Retina (tissue), 1 donor: ENCODE measurements at regions not wholly inside any gene's neighbourhood (a gene's known extent, or its start where the extent isn't known, plus 50 kb on each side); places are given as distances from the start of the nearest gene placed in this dataset.
"Not testable (repeated sequence)": the region's sequence is repeated elsewhere in the genome, so short reads cannot be mapped to it uniquely, and the experiment has no call there.

ENCODE experiments used
- DNase-seq: peaks from one replicate; pipeline ENCODE4 v3.0.0-alpha.2; 2016

DNA sequence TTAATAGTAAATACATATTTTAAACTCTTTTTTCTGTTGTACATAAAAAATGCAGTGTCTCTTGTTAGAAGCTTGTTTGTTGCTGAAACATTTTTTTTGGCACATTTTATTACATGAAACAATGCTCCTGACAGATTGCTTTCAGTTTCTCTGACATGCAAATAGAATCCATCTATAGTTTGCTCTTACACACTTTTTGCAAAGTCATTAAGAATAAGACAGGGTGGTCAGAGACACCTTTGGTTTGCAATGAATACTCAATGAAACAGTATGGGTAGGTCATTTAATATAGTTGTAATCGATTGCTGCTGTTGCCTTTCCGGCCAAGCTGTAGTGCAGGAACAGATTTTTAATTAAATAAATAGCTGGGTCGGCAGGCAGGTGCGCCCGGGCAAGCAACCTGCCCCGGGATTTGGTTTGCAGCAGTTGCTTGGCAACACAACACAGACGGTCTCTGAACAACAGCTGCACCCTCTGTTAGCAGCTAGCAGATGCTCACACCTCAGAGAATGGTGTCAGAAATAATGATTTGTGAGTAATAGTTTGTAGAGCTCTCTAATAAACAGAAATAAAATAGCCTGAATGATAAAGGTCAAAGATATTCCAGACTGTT lies 115.7 kb upstream of the CACNA2D1 start:
- DNase-seq: peak; percentile 66

- DNase-seq: no peak
These were observed 106.2 kb upstream of the CACNA2D1 start for GRCh38 chr7:82549616-82550285.

GRCh38 chr7:82548141-82548688 lies 104.6 kb upstream of the CACNA2D1 start:
- DNase-seq: no peak

DNA sequence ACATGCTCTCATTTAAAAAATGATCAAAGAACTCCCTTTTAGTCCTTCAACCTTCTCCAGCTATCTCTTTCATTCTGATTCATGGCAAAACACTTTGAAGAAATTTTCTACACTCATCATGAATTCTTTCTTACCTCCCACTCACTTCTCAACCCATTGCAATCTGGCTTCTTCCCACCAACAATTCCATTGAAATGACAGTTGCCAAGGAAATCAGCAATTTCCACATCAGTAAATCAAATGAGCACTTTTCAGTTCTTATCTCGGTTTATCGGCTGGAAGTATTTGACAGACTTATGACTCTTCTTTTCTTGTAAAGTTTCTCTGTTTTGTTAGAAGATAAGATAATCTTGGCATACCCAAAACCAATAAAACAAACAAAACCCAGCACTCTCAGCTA lies 99.1 kb upstream of the CACNA2D1 start:
- no peak for DNase-seq

DNA sequence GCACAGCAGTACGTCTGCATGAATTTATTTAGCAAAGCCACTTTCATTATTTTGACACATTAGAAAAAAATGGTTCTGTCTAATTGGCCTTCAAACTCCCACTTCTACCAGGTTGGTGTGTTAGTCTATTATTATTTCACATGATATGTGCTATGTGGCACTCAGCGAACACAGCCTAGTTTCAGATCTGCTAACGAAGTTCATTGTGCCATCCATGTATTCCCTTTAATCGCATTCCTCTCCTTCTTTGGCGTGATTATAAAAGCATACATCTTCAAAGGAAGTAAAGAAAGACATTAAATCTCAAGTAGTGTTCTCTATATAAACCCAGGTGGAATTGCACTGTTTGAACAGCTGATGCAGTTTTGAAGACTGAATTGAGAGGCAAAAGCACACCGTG lies 96.4 kb upstream of the CACNA2D1 start:
- DNase-seq: no peak

DNA sequence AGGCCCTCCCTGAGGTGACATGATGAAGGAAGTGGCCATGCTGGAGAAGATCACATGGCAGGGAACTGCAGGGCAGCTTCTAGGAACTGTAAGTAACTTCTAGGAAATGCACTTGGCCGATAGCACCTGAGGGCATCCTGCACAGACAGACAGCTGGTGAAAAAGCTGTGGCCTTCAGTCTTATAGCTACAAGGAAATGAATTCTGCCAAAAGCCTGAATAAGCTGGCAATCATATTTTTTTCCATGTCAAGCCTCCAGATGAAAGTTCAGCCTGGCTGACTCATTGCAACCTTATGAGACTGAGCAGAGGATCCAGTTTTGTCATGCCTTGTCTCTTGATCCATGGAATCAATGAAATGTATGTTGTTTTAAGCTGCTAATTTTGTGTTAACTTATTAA lies 91.1 kb upstream of the CACNA2D1 start:
- DNase-seq: no peak

GRCh38 chr7:82530361-82530760 lies 86.8 kb upstream of the CACNA2D1 start:
- DNase-seq: no peak

DNA sequence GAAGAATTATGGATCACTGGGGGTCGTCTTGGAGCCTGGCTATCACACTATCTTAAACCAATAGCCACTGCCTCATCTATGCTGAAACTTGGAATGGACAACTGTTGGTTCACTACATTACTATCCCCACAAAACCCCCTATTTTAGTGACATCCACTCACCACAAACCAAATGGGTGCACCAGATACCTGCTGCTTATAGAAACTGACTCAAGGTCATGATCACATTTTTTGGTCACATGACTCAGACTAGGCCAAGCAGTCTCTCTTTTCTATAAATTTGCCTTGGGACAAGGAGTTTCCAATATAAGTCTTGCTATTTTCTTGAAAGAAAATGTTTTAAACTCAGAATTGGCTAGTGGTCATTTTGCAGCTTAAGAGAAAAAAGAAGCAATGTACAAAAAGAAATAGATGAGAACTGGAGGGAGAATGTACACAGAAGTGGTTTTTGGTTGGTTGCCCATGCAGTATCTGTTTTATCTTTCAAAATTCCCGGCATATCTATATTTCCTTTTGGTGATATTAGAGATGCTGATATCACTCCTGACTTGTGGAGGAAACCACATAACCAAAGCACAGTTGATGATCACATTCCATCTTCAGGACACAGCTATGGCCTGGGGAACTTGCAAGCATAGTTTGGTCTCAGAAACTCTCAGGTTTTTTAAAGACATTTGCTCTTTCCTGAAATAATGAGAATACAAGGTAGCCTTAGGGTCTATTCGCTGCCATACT lies 85.2 kb upstream of the CACNA2D1 start:
- no peak for DNase-seq

DNA sequence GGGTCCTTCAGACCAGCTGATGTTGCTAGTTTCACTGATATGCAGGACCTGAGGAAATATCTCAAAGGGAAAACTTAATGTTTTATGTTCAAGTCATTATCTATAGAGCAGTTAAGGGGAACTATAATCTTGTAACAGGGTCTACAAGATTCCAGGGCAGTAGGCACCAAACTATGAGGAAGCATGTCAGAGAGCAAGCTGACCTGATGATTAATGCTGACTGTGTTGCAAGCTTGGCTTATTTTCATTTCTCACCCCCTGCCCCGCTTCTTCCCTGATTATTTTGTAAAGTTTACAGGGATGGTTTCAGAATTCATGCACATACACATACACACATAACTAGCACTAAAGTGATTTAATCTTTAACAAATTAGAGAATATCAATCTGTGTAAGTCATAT lies 84.3 kb upstream of the CACNA2D1 start:
- no peak for DNase-seq

- no peak for DNase-seq
These were observed 78.4 kb upstream of the CACNA2D1 start for GRCh38 chr7:82521906-82522445.

GRCh38 chr7:82517050-82517449 lies 73.5 kb upstream of the CACNA2D1 start:
- no peak for DNase-seq

GRCh38 chr7:82511542-82511941 lies 68.0 kb upstream of the CACNA2D1 start:
- no peak for DNase-seq

DNA sequence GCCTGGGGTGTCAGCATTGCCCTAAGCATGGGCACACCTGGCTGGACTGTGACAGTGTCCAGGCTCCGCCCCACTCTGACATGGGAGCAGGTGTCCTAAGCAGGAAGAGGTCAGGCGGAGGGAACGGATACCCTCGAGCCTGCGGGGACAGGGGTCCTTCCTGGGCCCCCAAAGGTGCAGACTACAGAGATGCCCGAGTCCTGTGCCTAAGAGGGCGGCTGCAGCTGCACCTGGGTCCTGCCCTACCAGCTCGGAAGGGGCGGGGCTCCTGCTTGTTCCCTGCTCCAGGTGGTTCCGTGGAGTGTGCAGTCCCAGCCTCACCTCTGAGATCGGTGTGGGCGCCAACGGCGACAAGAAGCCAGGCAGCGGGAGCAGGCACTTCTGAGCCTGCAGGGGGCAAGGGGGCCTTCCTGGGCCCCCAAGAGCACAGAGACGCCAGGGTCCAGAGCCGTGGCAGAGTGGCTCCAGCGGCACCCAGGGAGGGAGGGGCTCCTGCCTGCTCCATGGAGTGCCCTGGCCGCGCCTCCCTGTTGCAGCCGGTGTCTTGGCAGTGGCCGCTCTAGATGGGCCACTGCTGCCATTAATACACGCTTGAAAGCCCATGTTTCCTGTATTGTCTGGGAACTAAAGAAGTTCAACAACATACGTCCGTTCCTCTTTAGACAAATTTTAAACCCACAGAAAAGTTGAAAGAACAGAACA lies 64.5 kb upstream of the CACNA2D1 start:
- no peak for DNase-seq

DNA sequence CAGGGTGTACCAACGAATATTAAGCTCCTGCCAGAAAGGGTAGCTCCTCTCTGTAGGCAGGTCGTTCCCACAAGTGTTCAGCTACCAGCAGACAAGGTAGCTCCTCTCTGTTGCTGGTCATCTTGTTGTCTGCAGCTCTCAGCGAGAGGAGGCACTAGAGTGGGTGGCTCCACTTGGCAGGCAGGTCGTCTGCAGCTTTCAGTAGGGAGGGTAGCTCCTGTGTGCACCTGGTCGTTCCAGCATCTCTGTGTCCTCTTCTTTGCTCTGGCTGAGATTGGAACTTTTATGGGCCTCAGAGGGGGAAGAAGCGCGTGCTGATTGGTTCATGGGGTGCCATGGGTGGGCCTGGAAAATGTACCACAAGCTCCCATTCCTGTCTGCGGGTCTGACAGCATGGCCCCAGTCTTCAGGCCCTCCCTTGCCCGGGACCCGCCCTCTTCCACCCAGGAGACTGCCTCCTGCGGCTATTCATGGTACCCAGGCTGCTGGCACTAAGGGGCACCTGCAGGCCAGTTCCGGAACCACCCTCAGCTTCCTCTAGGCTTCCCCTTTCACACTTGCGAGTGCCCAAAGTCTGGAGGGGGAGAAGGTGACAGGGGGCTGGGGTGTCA lies 63.9 kb upstream of the CACNA2D1 start:
- no peak for DNase-seq

DNA sequence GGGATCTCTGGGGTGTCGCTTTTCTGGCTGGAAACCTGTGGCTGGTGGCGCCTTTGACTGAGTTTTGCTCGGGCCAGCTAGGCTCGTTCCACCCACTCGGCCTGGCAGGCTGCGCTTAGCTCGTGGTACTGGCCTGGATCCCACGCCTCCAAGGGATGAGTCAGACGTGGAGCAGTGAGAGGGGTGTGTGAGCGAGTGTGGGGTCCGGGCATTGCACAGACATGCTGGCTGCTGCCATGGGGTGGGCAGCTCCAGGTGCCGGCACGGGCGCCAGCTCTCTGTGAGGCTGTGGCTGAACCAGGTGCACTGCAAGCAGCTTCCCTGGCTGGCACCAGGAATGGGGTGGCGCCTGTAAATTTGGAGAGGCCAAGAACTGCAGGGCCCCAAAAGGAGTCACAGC lies 63.1 kb upstream of the CACNA2D1 start:
- no peak for DNase-seq

DNA sequence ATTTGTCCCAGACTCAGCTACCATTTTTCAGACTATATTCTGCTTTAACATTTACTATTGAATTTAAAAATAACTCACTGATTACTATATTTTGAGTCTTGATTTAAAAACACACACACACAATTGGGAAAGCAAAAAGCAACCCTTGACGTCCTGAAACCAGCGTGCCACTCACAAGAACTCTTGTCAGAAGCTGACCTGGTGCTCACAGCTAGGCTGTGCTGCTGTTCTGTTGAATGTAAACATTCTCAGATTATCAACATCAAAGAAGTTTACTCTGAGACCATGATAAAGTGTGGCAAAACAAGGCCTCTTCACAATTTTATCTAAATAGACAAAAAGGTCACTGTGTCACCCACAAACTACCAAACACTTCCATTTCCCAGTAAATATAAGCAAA lies 62.6 kb upstream of the CACNA2D1 start:
- no peak for DNase-seq

DNA sequence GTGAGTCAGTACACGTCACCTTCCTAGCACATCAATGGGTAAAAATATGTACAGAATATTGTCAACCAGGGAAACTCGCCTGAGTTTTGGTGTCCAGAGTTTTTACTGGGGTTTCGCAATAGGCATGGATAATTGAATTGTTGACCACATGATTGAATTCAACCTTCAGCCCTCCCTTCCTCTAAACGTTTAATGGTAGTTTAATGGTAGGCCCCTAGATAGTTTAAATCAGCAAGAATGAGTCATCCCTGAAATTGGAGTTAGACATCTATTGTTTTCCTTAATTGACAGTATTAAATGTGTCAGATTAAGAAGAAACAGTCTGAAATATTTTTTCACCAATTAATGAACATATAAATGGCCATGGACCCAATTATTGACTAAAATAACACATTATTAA lies 57.8 kb upstream of the CACNA2D1 start:
- DNase-seq: no peak

- DNase-seq: not testable (repeated sequence)
These were observed 56.0 kb upstream of the CACNA2D1 start for GRCh38 chr7:82499546-82499945.

DNA sequence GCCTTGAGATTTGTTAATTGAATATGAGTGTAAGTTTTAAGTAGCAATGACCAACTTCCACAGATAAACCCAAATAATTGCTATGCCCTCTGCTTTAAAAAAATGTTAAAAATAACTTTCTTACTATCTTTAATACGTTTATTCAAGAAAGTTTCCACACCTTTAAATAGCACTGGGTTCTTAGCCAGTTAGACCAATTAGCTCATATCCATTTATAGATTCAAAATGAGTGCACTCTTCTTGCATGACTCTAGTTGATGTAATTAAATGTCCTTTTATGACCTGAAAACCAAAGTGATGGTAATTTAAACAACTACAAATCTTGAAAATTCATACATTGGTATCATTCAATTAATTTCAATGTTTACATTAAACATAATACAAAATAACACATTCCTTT lies 50.8 kb upstream of the CACNA2D1 start:
- DNase-seq: no peak
